ENCODE measurements at regions not wholly inside any gene's neighbourhood (a gene's known extent, or its start where the extent isn't known, plus 50 kb on each side); places are given as distances from the start of the nearest gene placed in this dataset.

DNA sequence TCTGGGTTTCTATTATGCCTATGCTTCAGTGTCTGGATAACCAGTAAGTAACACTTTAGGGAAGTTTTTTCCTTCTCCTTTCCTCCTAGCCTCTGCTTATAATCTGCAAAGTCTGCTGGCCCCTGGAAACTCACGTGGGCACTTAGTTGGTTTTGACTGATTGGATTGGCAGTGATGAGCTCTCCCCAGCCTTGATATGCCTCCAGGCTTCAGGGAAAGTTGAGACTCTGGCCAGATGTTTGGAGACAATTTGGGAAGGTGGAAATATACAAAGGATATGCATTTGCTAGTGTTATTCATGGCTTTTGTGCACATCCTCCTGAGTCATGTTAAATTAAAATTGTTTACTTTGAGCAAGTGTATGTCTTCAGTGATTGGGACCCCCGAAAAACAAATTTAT lies 160.2 kb upstream of the IL12B start:
- H3K4me1 ChIP-seq (replicated peaks in 1 of 2), result no peaks in the 10 kb centered on the region
- intact Hi-C loops (cut with DNase I), result no loop called here
- no peaks in the 10 kb centered on the region for H3K9me3 ChIP-seq (replicated peaks in 1 of 3)
- no peak overlapping the region for H3K4me3 ChIP-seq
- no peak for DNase-seq
- TF ChIP-seq, protein P1, sequence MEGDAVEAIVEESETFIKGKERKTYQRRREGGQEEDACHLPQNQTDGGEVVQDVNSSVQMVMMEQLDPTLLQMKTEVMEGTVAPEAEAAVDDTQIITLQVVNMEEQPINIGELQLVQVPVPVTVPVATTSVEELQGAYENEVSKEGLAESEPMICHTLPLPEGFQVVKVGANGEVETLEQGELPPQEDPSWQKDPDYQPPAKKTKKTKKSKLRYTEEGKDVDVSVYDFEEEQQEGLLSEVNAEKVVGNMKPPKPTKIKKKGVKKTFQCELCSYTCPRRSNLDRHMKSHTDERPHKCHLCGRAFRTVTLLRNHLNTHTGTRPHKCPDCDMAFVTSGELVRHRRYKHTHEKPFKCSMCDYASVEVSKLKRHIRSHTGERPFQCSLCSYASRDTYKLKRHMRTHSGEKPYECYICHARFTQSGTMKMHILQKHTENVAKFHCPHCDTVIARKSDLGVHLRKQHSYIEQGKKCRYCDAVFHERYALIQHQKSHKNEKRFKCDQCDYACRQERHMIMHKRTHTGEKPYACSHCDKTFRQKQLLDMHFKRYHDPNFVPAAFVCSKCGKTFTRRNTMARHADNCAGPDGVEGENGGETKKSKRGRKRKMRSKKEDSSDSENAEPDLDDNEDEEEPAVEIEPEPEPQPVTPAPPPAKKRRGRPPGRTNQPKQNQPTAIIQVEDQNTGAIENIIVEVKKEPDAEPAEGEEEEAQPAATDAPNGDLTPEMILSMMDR (IDR thresholded peaks at IDR 0.05), result no peak
- TF ChIP-seq POLR2A (IDR thresholded peaks at IDR 0.05), result no peak
- H3K36me3 ChIP-seq (replicated peaks in 1 of 2), result no peaks in the 10 kb centered on the region
- WGBS, 4 donors, result 65 to 82% (median 77%) methylated on average over 2 of the region's 2 CpGs
- no peaks in the 10 kb centered on the region for H3K27me3 ChIP-seq
- H3K27ac ChIP-seq, result no peak overlapping the region

DNA sequence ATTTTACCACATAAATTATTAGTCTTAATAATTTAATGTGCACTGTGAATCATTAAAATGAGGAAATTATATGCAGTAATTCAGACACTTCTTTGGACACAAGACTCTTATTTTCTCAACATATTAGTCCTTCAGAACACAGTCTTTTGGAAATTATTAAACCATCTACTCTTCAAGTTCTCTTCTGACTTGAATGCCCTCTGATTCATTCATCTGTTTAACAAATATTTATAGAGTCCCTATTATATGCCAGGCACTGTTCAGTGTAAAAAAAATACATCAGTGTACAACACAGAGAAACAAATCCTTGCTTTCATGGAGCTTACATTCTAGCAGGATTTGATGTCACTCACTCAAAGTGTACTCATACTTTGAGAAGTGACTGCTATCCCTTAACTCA lies 163.4 kb upstream of the IL12B start:
- H3K27me3 ChIP-seq, result no peaks in the 10 kb centered on the region
- H3K4me3 ChIP-seq, result no peak overlapping the region
- DNase-seq, result no peak
- no peak overlapping the region for H3K27ac ChIP-seq
- no peaks in the 10 kb centered on the region for H3K9me3 ChIP-seq (replicated peaks in 1 of 3)
- H3K36me3 ChIP-seq (replicated peaks in 1 of 2), result no peaks in the 10 kb centered on the region
- TF ChIP-seq POLR2A (IDR thresholded peaks at IDR 0.05), result no peak
- TF ChIP-seq, protein P1 (IDR thresholded peaks at IDR 0.05), result no peak
- H3K4me1 ChIP-seq (replicated peaks in 1 of 2), result no peaks in the 10 kb centered on the region
- intact Hi-C loops (cut with DNase I), result no loop called here

DNA sequence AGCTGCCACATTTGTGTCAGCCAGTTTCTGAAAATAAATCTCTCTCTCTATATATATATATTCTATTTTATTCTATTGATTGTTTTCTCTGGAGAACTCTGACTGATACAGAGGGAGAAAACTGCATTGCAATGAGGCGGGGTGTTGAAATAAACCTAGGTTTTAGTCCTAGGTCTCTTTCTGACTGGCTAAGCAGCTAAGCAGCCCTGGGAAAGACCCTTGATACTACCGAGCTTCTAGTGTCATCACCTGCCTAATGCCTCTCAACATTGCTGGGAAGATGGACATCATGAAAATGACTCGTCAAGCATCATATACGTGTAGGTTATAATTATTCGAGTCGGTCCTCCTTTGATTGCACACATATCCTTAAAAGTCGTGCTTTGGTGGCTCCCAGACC lies 166.5 kb upstream of the IL12B start:
- TF ChIP-seq, protein P1 (IDR thresholded peaks at IDR 0.05), result no peak
- no peak for TF ChIP-seq POLR2A (IDR thresholded peaks at IDR 0.05)
- WGBS, 4 donors, result 82 to 90% (median 89%) methylated on average over 7 of the region's 7 CpGs
- H3K27ac ChIP-seq, result no peak overlapping the region
- no peaks in the 10 kb centered on the region for H3K36me3 ChIP-seq (replicated peaks in 1 of 2)
- DNase-seq, result no peak
- intact Hi-C loops (cut with DNase I), result no loop called here
- H3K27me3 ChIP-seq, result no peaks in the 10 kb centered on the region
- no peaks in the 10 kb centered on the region for H3K9me3 ChIP-seq (replicated peaks in 1 of 3)
- H3K4me3 ChIP-seq, result no peak overlapping the region
- H3K4me1 ChIP-seq (replicated peaks in 1 of 2), result no peaks in the 10 kb centered on the region

DNA sequence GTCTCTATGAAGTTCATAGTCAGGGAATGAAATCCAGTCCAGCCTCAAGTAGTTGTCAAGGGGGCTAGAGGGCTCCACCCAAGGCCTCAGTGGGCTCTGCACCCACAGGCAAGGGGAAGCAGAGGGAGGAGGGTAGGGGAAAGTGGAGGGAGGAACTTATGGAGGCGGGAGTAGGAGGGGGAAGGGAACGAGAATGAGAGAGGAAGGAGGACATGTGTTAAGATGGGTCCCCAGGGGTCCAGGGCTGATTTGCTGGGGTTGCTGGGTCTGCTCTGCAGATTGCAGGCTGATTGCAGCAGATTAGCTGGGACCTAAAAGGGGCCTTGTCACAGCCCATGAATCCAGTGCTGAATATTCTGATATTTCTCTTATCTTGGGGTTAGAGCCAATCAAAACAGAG lies 166.9 kb upstream of the IL12B start:
- TF ChIP-seq, protein P1 (IDR thresholded peaks at IDR 0.05), result no peak
- no peak for TF ChIP-seq POLR2A (IDR thresholded peaks at IDR 0.05)
- Histone ChIP-seq H3K4me1 (replicated peaks in 1 of 2) (no peaks in the 10 kb centered on the region), H3K9me3 (replicated peaks in 1 of 3) (no peaks in the 10 kb centered on the region), H3K27me3 (no peaks in the 10 kb centered on the region), H3K4me3 (no peak overlapping the region), H3K27ac (no peak overlapping the region), H3K36me3 (replicated peaks in 1 of 2) (no peaks in the 10 kb centered on the region)
- WGBS, 4 donors, result 51 to 73% (median 65%) methylated on average over 2 of the region's 2 CpGs
- intact Hi-C loops (cut with DNase I), result no loop called here
- no peak for DNase-seq
